Keratinocyte (primary cell): ENCODE measurements at regions not wholly inside any gene's neighbourhood (a gene's known extent, or its start where the extent isn't known, plus 50 kb on each side); places are given as distances from the start of the nearest gene placed in this dataset.
A peak's percentile ranks its signal among the peaks of the same experiment; 100 is the strongest.

Source experiments
- DNase-seq: peaks from one replicate; pipeline ENCODE4 v3.0.0-alpha.2; 2011; ENCODE audit warnings: low read depth, missing footprints, low spot score
- FAIRE-seq: peaks from 2 replicates; lab custom pipeline; 2011; peaks lifted over from hg19 to GRCh38; lab: Jason Lieb, UNC
- H2AFZ ChIP-seq: 2 replicates; pipeline ENCODE4 v1.6.0; 2012; ENCODE audit warnings: low read length, control low read depth, inconsistent platforms; ENCODE audit not compliant: control insufficient read depth
- H3K27ac ChIP-seq: 2 replicates; pipeline ENCODE4 v1.5.1; 2011; ENCODE audit warnings: low read length; ENCODE audit not compliant: control insufficient read depth, insufficient read depth
- H3K27me3 ChIP-seq: 3 replicates; pipeline ENCODE4 v1.6.0; 2011; ENCODE audit warnings: low read length; ENCODE audit not compliant: control insufficient read depth, insufficient read depth; ENCODE audit errors: extremely low read depth
- H3K36me3 ChIP-seq, 2 experiments: 2 replicates in 1 of 2; 3 replicates in 1 of 2; pipeline ENCODE4 v1.5.1; 2011; ENCODE audit warnings: low read length in 2 of 2, mild to moderate bottlenecking in 1 of 2; ENCODE audit not compliant: control insufficient read depth in 2 of 2, insufficient read depth in 2 of 2; ENCODE audit errors: extremely low read depth in 1 of 2
- H3K4me1 ChIP-seq: 3 replicates; pipeline ENCODE4 v1.5.1; 2011; ENCODE audit warnings: low read length; ENCODE audit not compliant: control insufficient read depth, insufficient read depth; ENCODE audit errors: extremely low read depth
- H3K4me2 ChIP-seq: 3 replicates; pipeline ENCODE4 v1.6.0; 2011; ENCODE audit warnings: low read depth, low read length; ENCODE audit not compliant: control insufficient read depth, insufficient read depth; ENCODE audit errors: extremely low read depth
- H3K4me3 ChIP-seq, 3 experiments: fragments of 200-600 bp in 1 of 3; sonication (generic) in 1 of 3; 2 replicates in 2 of 3; 3 replicates in 1 of 3; pipeline ENCODE4 v1.5.1; 2011 to 2016; ENCODE audit warnings: low read length in 3 of 3, mild to moderate bottlenecking in 3 of 3, control low read depth in 2 of 3, inconsistent platforms in 1 of 3, low read depth in 1 of 3, mixed read lengths in 1 of 3, mixed run types in 1 of 3, moderate library complexity in 1 of 3; ENCODE audit not compliant: control insufficient read depth in 2 of 3, insufficient read depth in 2 of 3; ENCODE audit errors: extremely low read depth in 1 of 3
- H3K79me2 ChIP-seq: 2 replicates; pipeline ENCODE4 v1.6.0; 2012; ENCODE audit warnings: low read length; ENCODE audit not compliant: control insufficient read depth, insufficient read depth
- H3K9ac ChIP-seq: 3 replicates; pipeline ENCODE4 v1.6.0; 2011; ENCODE audit warnings: low read length; ENCODE audit not compliant: control insufficient read depth, insufficient read depth; ENCODE audit errors: extremely low read depth
- H3K9me1 ChIP-seq: 3 replicates; pipeline ENCODE4 v1.6.0; 2011; ENCODE audit warnings: low read length; ENCODE audit not compliant: control insufficient read depth, insufficient read depth; ENCODE audit errors: extremely low read depth
- H3K9me3 ChIP-seq: 2 replicates; pipeline ENCODE4 v1.5.1; 2012; ENCODE audit warnings: low read depth, low read length; ENCODE audit not compliant: control insufficient read depth
- H4K20me1 ChIP-seq: 3 replicates; pipeline ENCODE4 v1.6.0; 2011; ENCODE audit warnings: low read length; ENCODE audit not compliant: control insufficient read depth, insufficient read depth; ENCODE audit errors: extremely low read depth
- EZH2 ChIP-seq: IDR thresholded peaks from one replicate; pipeline ENCODE4 v1.6.1; 2012; ENCODE audit warnings: inconsistent platforms, mild to moderate bottlenecking, low read length, moderate library complexity
- dilution Hi-C: fragments of 300-500 bp; cut with MboI; formaldehyde crosslinking; loops from one replicate; pipeline ENCODE4 v1.7.0; 2020; ENCODE audit warnings: low sequenced_read_pairs; ENCODE audit not compliant: extremely low pct_ligation_motif_present
- TF ChIP-seq, protein P1 (sequence below), 3 experiments: IDR thresholded peaks in 1 of 3; conservative IDR thresholded peaks in 1 of 3; optimal IDR thresholded peaks in 1 of 3; 2 replicates in 2 of 3; 3 replicates in 1 of 3; pipeline versions ENCODE3 to v1.5.1; 2011; ENCODE audit warnings: low read length in 3 of 3, mild to moderate bottlenecking in 3 of 3, moderate library complexity in 2 of 3, control low read depth in 1 of 3, inconsistent platforms in 1 of 3; ENCODE audit not compliant: insufficient read depth in 2 of 3; ENCODE audit errors: extremely low read depth in 1 of 3

- Histone ChIP-seq H3K4me2 (no peak overlapping the region), H2AFZ (peak overlapping the region; percentile 13), H3K79me2 (no peaks in the 10 kb centered on the region), H3K9ac (no peak overlapping the region), H3K9me3 (no peaks in the 10 kb centered on the region), H3K4me3 (no peak overlapping the region), H3K9me1 (no peaks in the 10 kb centered on the region), H3K27me3 (peaks cover 16% of the 10 kb centered on the region), H3K27ac (no peak overlapping the region), H4K20me1 (no peaks in the 10 kb centered on the region), H3K36me3 (no peaks in the 10 kb centered on the region), H3K4me1 (peaks cover 9% of the 10 kb centered on the region)
- dilution Hi-C loops: no loop called here
- FAIRE-seq: no peak
- TF ChIP-seq, protein P1, sequence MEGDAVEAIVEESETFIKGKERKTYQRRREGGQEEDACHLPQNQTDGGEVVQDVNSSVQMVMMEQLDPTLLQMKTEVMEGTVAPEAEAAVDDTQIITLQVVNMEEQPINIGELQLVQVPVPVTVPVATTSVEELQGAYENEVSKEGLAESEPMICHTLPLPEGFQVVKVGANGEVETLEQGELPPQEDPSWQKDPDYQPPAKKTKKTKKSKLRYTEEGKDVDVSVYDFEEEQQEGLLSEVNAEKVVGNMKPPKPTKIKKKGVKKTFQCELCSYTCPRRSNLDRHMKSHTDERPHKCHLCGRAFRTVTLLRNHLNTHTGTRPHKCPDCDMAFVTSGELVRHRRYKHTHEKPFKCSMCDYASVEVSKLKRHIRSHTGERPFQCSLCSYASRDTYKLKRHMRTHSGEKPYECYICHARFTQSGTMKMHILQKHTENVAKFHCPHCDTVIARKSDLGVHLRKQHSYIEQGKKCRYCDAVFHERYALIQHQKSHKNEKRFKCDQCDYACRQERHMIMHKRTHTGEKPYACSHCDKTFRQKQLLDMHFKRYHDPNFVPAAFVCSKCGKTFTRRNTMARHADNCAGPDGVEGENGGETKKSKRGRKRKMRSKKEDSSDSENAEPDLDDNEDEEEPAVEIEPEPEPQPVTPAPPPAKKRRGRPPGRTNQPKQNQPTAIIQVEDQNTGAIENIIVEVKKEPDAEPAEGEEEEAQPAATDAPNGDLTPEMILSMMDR (optimal IDR thresholded peaks at IDR 0.05 in 1 of 3, IDR thresholded peaks at IDR 0.05 in 1 of 3, conservative IDR thresholded peaks at IDR 0.05 in 1 of 3; ENCODE audit: extremely low read depth in 1 of 3, insufficient read depth in 2 of 3, low read length in 3 of 3): no peak
- TF ChIP-seq EZH2: no peak
- DNase-seq: no peak
Measured at GRCh38 chr6:1526398-1527072, 83.2 kb upstream of the FOXC1 start.

DNA sequence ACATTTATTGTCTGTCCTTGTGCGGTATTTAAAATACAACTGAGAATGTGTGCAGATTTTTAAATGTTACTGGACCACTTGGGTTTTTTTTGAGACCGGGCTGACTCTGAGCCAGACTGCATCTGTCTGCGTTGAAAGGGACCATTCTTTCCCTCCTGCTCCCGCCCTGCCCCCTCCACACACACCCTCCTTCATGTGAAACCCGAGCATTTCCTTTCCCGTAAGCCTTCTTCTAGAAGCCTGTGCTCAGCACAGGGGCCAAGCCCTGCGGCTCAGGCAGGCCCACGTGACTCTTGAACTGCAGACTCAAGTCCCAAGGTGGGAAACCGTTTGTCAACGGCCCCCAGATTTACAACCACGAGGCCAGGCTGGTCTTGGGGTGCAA lies 82.7 kb upstream of the FOXC1 start:
- H3K9me1 ChIP-seq: no peaks in the 10 kb centered on the region
- H3K4me2 ChIP-seq: no peak overlapping the region
- H4K20me1 ChIP-seq: no peaks in the 10 kb centered on the region
- DNase-seq (no peak), FAIRE-seq (no peak)
- peaks cover 9% of the 10 kb centered on the region for H3K4me1 ChIP-seq
- no peak overlapping the region for H3K27ac ChIP-seq
- no peaks in the 10 kb centered on the region for H3K9me3 ChIP-seq
- H3K9ac ChIP-seq: no peak overlapping the region
- dilution Hi-C loops: no loop called here
- H3K27me3 ChIP-seq: peaks cover 16% of the 10 kb centered on the region
- no peak overlapping the region for H3K4me3 ChIP-seq
- peak overlapping the region; percentile 13 for H2AFZ ChIP-seq
- TF ChIP-seq, protein P1 (optimal IDR thresholded peaks at IDR 0.05 in 1 of 3, IDR thresholded peaks at IDR 0.05 in 1 of 3, conservative IDR thresholded peaks at IDR 0.05 in 1 of 3; ENCODE audit: extremely low read depth in 1 of 3, insufficient read depth in 2 of 3, low read length in 3 of 3): no peak
- TF ChIP-seq EZH2: no peak
- no peaks in the 10 kb centered on the region for H3K79me2 ChIP-seq
- no peaks in the 10 kb centered on the region for H3K36me3 ChIP-seq
